ENCODE measurements at regions not wholly inside any gene's neighbourhood (a gene's known extent, or its start where the extent isn't known, plus 50 kb on each side); places are given as distances from the start of the nearest gene placed in this dataset.

GRCh38 chr1:62373221-62373620 is 54.0 kb upstream of the KANK4 start:
- Histone ChIP-seq H3K4me3 (ENCODE audit: low read length) (no peak overlapping the region), H3K9me3 (ENCODE audit: low read length) (no peaks in the 10 kb centered on the region), H3K9me2 (ENCODE audit: insufficient read depth, low read length) (no peaks in the 10 kb centered on the region), H4K20me1 (ENCODE audit: insufficient read depth) (no peaks in the 10 kb centered on the region), H2AFZ (ENCODE audit: low read depth, low read length) (no peak overlapping the region), H3K4me2 (ENCODE audit: low read length) (no peak overlapping the region), H3K9ac (ENCODE audit: low read length) (no peak overlapping the region), H3K27ac (ENCODE audit: low read length) (no peak overlapping the region), H3K79me2 (replicated peaks; ENCODE audit: insufficient read depth, low read length) (no peaks in the 10 kb centered on the region), H3F3A (ENCODE audit: insufficient read depth, low read length, poor library complexity, severe bottlenecking) (no peaks in the 10 kb centered on the region), H3K36me3 (ENCODE audit: insufficient read depth, low read length) (no peaks in the 10 kb centered on the region), H3K27me3 (ENCODE audit: insufficient read depth, low read depth, low read length) (no peaks in the 10 kb centered on the region)
- TF ChIP-seq SMC3 (conservative IDR thresholded peaks at IDR 0.05; ENCODE audit: poor library complexity) (no peak), POLR2AphosphoS5 (IDR thresholded peaks at IDR 0.05) (no peak), EP300 (conservative IDR thresholded peaks at IDR 0.05; ENCODE audit: poor library complexity, severe bottlenecking) (no peak), MXI1 (conservative IDR thresholded peaks at IDR 0.05; ENCODE audit: poor library complexity, severe bottlenecking) (no peak), TAF1 (IDR thresholded peaks at IDR 0.05; ENCODE audit: low read depth) (no peak), RAD21 (conservative IDR thresholded peaks at IDR 0.05) (no peak), REST (IDR thresholded peaks at IDR 0.05; ENCODE audit: borderline replicate concordance) (no peak), EZH2 (IDR thresholded peaks at IDR 0.05; ENCODE audit: borderline replicate concordance, insufficient read depth, low read length, poor library complexity, severe bottlenecking) (no peak), CTCF (IDR thresholded peaks at IDR 0.05; ENCODE audit: poor library complexity, severe bottlenecking) (no peak)

GRCh38 chr1:62377043-62377562 is 57.9 kb upstream of the KANK4 start:
- no peaks in the 10 kb centered on the region for H3K9me3 ChIP-seq (ENCODE audit: low read length)
- H3K36me3 ChIP-seq (ENCODE audit: insufficient read depth, low read length), result no peaks in the 10 kb centered on the region
- H3K27me3 ChIP-seq (ENCODE audit: insufficient read depth, low read depth, low read length), result no peaks in the 10 kb centered on the region
- no peaks in the 10 kb centered on the region for H4K20me1 ChIP-seq (ENCODE audit: insufficient read depth)
- no peaks in the 10 kb centered on the region for H3K9me2 ChIP-seq (ENCODE audit: insufficient read depth, low read length)
- TF ChIP-seq POLR2AphosphoS5 (IDR thresholded peaks at IDR 0.05) (no peak), SMC3 (conservative IDR thresholded peaks at IDR 0.05; ENCODE audit: poor library complexity) (no peak)
- no peaks in the 10 kb centered on the region for H3F3A ChIP-seq (ENCODE audit: insufficient read depth, low read length, poor library complexity, severe bottlenecking)
- no peak overlapping the region for H2AFZ ChIP-seq (ENCODE audit: low read depth, low read length)
- no peak overlapping the region for H3K9ac ChIP-seq (ENCODE audit: low read length)
- no peak overlapping the region for H3K27ac ChIP-seq (ENCODE audit: low read length)
- H3K4me2 ChIP-seq (ENCODE audit: low read length), result no peak overlapping the region
- no peak overlapping the region for H3K4me3 ChIP-seq (ENCODE audit: low read length)
- no peaks in the 10 kb centered on the region for H3K79me2 ChIP-seq (replicated peaks; ENCODE audit: insufficient read depth, low read length)

GRCh38 chr1:62380181-62380580 is 56.7 kb upstream of the USP1 start:
- H3K36me3 ChIP-seq (ENCODE audit: insufficient read depth, low read length), result no peaks in the 10 kb centered on the region
- H3K9ac ChIP-seq (ENCODE audit: low read length), result no peak overlapping the region
- no peak overlapping the region for H2AFZ ChIP-seq (ENCODE audit: low read depth, low read length)
- no peak overlapping the region for H3K4me3 ChIP-seq (ENCODE audit: low read length)
- H3F3A ChIP-seq (ENCODE audit: insufficient read depth, low read length, poor library complexity, severe bottlenecking), result no peaks in the 10 kb centered on the region
- H3K4me2 ChIP-seq (ENCODE audit: low read length), result no peak overlapping the region
- H4K20me1 ChIP-seq (ENCODE audit: insufficient read depth), result no peaks in the 10 kb centered on the region
- H3K79me2 ChIP-seq (replicated peaks; ENCODE audit: insufficient read depth, low read length), result no peaks in the 10 kb centered on the region
- no peak overlapping the region for H3K27ac ChIP-seq (ENCODE audit: low read length)
- H3K9me2 ChIP-seq (ENCODE audit: insufficient read depth, low read length), result no peaks in the 10 kb centered on the region
- TF ChIP-seq CTCF (IDR thresholded peaks at IDR 0.05; ENCODE audit: poor library complexity, severe bottlenecking) (no peak), SMC3 (conservative IDR thresholded peaks at IDR 0.05; ENCODE audit: poor library complexity) (no peak), REST (IDR thresholded peaks at IDR 0.05; ENCODE audit: borderline replicate concordance) (no peak)
- H3K9me3 ChIP-seq (ENCODE audit: low read length), result no peaks in the 10 kb centered on the region
- no peaks in the 10 kb centered on the region for H3K27me3 ChIP-seq (ENCODE audit: insufficient read depth, low read depth, low read length)

Measured in neural cell (in vitro differentiated cells).